DND-41 (cell line): ENCODE measurements at regions not wholly inside any gene's neighbourhood (a gene's known extent, or its start where the extent isn't known, plus 50 kb on each side); places are given as distances from the start of the nearest gene placed in this dataset.

Source experiments
- CTCF ChIP-seq: IDR thresholded peaks from 2 replicates; pipeline ENCODE4 v1.5.1; 2012; ENCODE audit warnings: borderline replicate concordance, low read length, moderate library complexity, mild to moderate bottlenecking; ENCODE audit not compliant: poor library complexity, severe bottlenecking; ENCODE audit errors: extremely low read depth
- EZH2 ChIP-seq: IDR thresholded peaks from 3 replicates; pipeline ENCODE4 v1.6.1; 2012; ENCODE audit warnings: borderline replicate concordance, low read depth, mild to moderate bottlenecking, moderate library complexity, low read length, inconsistent platforms; ENCODE audit not compliant: severe bottlenecking

- TF ChIP-seq CTCF: no peak
- no peak for TF ChIP-seq EZH2
Observed at GRCh38 chr1:41998250-41998649, 79.5 kb upstream of the HIVEP3 start.
